Fibroblast of skin of right biceps (primary cell): ENCODE measurements at regions not wholly inside any gene's neighbourhood (a gene's known extent, or its start where the extent isn't known, plus 50 kb on each side); places are given as distances from the start of the nearest gene placed in this dataset.
"Not testable (repeated sequence)": the region's sequence is repeated elsewhere in the genome, so short reads cannot be mapped to it uniquely, and the experiment has no call there.

Experiments
- DNase-seq: peaks from one replicate; pipeline ENCODE4 v3.0.0-alpha.2; 2013

DNA sequence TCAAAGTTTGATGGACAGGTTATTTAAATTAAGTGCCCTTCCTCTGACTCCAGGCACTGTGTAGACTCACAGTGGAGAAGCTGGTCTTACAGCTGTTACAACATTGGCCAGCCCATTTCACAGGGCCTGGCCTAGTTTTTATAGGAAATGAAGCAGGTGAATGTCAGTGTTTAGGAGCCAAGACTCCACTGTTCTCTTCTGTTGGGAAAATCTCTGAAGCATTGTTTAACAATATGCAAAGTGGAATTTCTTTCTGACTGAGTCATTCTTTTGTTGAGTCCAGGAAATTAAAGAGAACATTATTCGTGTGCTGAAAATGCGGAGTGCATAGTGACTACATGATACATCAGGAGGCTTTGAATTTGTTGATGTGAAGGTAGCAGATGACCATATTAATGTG is 64.7 kb downstream of the ARRDC4 start:
- peak; percentile 41 for DNase-seq

DNA sequence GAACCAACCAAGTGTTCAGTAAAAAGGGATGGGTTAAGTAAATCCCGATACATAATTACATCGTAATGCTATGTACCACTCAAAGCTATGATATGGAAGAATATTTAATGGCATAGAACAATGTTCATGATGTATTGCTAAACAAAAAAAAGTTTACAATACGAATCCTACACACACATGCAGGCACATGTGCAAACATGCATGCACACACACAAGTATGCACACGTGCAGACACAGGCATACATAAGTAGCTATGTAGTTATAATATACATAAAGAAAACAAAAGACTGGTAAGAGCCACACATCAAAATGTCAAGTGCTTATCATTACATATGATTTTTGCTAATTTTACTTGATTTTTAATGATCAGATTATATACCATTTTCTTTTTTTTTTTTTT is 74.2 kb downstream of the ARRDC4 start:
- DNase-seq, result no peak

DNA sequence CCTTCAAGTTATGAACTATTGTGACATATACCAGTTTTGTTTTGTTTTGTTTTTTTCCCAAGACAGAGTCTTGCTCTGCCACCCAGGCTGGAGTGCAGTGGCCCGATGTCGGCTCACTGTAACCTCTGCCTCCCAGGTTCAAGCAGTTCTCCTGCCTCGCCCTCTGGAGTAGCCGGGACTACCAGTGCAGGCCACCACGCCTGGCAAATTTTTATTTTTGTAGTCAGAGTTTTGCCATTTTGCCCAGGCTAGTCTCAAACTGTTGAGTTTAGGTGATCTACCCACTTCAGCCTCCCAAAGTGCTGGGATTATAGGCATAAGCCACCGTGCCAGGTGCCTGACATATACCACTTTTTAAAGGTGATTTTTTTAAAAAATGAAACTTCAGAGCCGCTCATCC is 74.6 kb downstream of the ARRDC4 start:
- no peak for DNase-seq

DNA sequence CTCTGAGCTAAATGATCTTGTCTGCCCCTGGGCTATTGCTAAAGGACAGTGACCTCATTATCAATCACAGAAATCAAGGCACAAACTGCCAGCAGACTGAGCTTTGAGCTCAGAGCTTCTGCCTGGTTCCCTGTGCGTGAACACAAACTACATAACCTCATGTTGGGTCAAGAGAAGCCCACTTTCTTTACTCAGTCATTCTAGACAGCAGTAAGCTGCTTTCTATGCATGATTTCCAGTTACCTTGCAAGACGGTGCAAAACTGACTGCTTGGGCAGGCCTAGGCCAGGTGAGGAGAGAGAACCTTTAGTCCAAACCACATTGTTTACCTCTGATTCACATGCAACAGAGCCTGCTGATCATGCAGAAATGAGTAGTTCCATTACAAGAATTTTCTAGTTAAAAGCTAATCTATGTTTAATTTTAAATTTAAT is 75.1 kb downstream of the ARRDC4 start:
- DNase-seq, result no peak

DNA sequence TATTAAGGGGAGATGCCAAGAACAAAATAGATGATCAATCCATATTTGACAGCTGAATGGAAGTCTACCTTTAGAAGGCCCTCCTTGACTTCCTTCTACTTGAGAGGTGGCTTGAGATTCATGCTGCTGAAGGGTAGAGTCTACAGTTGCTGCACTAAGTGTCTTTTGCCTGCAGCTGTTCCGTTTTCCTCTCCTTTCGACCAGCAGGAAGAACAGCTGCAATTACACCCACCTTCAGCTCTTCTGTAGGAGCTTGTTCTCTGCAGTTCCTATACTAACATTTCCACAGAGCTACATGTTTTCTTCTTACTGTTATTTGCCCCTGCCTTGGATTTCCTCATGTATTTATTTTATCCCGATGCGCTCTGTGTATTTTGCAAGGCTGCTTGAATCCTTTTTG is 79.1 kb downstream of the ARRDC4 start:
- no peak for DNase-seq

DNA sequence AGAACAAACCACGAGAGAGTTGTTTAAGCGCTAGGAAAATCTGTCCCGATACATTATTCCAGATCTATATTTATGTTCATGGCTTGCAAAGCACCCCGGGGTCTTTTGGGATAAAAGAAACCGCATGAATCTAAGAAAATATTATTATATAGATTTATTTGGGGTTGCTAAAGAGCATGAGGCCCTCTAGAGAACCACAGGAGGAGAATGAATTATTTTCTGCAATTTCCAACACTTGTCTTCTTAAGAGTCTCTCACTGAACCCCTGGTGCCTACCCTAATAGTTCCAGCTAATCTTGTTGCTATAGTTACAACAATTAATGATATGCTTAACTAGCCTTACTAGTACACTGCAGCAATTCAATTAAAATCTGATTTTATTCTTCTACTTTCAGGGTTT is 79.6 kb downstream of the ARRDC4 start:
- DNase-seq, result no peak

DNA sequence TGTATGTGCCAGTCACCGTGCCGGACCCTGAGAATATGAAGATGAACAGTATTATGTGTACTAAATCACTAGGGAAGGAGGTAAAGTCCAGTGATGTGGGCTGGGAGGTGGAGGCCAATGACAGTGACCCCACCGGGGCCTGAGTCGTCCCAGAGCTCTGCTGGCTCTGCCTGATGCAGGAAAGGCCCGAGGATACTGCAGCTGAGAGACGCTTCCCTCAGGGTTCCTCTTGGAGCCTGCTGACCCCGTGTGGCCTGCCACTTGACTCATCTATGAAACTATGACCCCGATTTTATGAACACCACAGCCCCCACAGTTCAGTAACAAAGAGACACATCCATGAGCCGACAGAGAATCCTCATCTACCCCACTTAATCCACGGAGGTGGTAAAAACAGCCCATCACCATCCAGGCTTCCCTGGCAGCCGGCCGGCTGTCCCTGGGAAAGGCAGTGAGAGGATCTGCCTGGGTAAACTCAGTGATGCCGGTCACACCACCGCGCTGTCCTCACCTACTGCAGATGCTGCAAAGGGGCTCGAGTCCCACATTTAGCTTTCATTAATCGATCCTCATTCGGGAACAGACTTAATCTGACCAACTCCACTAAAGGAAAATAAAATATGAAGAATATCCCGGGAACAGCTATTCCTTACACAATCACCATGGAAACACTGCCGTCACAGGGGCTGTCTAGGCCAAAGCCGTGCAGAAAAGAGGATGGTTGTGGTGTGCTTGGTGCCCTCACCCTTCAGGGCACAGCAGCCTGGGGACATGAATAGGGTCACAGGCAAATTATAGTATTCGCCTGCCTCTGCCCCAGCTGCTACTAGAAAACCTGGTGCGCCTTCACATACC is 82.9 kb downstream of the ARRDC4 start:
- no peak for DNase-seq

DNA sequence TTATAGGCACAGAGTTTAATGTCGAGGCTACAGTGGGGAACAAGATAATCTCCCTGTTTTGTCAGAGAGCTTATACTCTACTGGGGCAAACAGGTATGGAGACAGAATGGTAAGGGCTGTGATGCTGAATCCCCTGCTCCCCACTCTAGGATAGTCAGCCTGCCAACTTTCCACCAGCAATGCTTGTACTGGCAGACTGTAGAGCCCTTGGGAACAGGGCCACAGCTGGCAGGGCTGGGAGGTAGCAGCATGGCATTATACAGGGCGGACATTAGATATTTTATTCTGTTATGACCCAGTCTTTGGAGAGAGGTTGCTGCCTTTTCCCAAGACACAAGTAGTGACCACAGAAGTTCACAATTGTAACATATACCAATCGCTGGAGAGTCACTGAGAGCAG is 91.2 kb downstream of the ARRDC4 start:
- DNase-seq, result no peak

DNA sequence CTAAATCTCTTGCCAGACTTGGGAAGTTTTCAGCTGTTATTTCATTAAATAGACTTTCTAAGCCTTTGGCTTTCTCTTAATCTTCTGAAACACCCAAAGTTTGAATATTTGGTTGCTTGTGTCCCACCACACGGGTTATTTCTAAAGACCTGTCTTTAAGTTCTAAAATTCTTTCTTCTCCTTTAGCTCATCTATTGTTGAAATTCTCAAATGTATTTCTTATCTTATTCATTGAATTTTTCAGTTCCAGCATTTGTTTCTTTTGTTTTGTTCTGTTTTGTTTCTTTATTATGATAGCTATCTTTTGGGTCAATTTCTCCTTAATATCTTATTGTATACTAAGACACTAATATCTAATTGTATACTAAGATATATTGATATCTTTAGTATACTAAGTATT is 97.0 kb downstream of the ARRDC4 start:
- DNase-seq, result no peak

DNA sequence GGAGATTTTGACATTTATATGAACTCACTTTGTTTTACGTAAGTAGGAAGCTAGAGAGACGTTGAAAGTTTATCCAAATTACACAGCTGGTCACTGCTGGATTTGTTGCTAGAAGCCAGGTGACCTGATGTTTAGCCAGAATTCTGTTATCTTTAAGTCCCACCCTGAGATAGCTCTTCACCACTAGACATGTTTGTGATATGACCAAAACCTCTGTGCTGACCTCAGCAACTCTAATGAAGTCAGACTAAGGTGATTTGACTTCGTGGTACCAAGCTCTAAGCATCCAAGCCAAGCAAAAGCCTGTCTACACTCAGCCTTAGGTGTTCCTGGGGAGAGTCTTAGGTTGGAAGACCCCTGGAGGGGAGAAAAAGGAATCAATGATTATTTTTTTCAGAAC is 102.4 kb downstream of the ARRDC4 start:
- no peak for DNase-seq

DNA sequence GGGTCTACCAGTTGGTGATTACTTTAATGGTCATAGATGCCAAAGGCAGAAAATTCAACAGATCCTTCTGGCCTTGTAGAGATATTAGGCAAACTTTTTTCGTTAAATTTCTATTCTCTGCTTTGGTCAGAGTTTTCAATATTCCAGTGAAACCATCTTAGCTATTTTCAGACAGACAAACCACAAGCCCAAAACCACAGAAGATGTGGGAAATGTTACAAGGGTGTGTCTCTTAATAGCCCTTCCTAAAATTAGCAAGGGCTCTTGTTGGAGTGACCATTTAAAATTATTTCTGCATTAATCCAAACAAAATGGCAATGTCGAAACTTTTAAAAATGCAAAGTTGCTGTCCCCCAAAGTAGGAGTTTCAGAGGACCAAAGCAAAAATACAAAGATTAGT is 102.8 kb downstream of the ARRDC4 start:
- peak; percentile 17 for DNase-seq

DNA sequence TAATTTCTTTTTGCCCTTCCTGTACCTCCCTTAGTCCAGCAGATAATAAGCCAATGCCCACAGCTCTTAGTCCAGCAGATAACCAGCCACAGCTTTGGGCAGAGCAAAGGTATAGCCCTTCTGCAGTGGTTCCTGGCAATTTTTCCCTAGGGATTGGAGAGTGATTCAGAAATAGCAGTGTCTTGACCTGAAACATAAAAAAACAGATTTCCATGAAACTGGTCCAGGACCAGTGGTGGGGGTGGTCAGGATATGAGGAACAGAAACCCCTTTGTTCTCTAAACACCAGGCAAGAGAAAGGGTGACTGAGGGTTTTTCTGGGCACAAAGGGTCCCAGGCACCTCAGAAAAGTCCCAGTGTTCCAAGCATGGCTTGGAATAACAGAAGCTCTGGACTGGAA is 103.4 kb downstream of the ARRDC4 start:
- DNase-seq, result no peak

DNA sequence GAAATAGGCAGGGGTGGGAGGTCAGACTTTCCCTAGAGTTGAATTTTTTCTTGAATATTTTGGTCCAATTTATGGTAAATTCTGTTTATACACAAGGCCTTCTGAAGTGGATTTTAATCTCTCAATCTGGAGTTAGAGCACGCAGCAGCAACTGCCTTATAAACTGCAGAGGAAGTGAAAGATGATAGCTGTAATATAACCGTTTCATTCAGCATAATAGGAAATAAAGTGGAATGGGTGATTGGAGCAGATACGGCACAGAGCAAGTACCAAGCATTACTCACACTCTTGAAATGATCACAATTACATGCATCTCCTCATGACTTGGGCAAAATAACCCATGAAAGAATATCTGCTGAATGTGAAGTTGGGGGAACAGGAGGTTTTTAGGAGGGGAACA is 106.8 kb downstream of the ARRDC4 start:
- DNase-seq, result peak; percentile 52

DNA sequence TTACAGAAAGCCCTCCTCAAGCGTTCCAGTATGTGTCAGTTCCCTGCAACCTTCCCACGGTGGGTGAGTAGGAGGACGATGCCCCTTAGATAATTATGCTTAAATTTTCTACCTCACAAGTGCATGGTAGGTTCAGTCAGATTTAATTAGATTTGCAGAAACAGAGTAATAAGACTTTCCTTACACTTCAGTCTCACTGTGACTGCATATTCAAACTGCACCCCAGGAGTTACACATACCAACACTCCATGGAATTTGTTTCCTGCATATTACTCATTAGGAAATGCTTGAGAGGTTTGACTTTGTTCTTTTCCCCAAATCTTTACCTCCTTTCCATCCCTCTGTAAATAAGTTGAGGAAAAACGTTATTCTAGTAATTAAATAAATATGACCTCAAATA is 108.8 kb downstream of the ARRDC4 start:
- peak; percentile 21 for DNase-seq

DNA sequence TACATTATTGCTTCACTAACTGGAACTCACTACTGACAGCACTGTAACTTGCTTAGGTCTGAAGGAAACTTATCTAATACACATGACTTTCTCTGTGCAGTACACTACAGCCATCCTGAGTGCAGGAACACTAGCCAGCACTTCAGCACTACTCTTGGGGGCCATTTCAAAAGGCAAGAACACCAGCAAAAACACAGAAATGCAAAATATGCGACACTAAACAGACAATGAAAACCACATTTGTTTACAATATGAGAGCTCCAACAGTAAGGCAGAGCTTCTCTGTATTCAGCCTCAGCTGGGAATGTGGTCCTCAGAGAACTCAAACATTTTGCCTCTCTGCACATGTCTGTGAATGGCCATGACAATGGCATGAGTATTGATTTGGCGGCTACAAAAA is 109.6 kb downstream of the ARRDC4 start:
- DNase-seq, result peak; percentile 62

DNA sequence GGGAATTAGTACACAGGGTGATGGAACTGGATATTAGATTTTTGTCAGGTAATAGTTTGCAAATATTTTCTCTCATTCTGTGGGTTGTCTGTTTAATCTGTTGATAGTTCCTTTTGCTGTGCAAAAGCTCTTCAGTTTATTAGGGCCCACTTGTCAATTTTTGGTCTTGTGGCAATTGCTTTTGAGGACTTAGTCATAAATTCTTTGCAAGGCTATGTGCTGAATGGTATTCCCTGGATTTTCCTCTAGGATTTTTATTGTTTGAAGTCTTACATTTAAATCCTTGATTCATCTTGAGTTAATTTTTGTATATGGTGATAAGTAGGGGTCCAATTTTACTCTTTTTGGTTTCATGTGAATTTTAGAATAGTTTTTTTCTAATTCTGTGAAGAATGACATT is 111.3 kb downstream of the ARRDC4 start:
- DNase-seq, result peak; percentile 40

DNA sequence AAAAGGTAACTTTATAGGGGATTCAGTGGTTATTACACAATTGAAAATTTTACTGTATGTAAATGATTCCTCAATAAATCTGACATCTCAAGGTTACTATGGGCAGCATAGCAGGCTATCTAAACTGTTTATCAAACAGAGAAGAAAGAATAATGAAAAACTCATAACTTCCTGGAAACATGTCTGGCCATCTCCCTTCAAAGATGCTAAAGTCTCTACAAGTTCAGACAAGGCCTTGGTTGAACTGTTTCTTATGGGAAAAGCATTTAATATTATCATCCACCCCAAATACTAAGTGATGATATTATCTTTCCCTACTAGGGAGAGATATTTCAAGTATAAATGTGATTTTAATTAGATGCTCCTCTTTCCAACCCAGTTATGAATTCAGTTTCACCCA is 114.9 kb downstream of the ARRDC4 start:
- DNase-seq, result no peak

DNA sequence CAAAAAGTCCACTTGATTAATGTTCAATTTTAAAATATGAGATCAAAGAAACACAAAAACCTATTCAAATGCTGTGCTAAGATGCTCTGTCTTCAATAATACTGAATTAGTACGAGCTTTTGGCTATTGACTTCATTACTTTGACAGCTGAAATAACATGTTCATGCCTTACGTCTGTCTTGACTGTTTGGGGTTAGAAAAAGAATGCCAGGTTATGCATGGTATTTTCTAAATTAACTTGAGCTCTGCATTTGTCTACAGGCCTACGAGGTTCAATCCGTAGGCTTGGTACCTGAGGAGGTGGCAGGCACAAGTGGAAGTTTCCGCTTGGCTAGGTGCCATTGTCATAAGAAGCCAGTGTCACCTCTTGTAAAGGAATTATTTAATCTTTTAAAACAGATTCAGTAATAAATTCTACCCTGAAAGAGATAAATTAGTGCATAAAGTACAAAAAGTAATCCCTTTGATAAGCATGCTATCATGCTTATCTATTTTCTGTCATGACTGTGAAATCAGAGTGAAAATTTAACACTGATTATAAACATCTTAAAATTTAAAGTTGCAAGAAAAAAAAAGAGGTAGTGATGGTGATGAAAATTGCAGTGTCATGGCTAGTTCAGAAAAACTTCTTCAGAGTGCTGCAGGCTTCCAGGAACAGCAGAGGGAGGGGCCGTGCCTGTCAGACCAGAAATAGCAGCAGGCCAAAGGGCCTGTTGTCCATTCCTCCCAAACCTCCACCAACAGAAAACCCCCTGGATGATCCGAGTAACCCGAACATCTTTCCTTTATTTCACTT is 115.7 kb downstream of the ARRDC4 start:
- DNase-seq, result no peak

DNA sequence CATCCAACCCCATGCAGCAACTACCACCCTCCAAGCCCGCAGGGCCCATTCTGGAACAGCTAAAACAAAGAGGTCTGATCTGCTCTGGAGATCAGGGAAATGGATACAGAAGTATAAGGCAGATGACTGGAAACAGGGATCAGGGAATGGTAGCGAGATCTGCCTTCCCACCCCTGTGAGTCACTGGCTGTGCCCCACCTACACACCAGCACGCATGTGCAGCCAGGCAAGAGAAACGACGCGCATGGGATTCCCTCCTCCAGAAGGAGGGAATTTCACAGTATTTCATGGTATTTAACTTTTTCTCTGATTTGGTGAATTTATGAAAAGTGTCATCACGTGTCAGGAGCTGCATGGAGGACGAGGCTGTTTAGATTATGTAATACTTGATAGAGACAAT is 116.7 kb downstream of the ARRDC4 start:
- no peak for DNase-seq

DNA sequence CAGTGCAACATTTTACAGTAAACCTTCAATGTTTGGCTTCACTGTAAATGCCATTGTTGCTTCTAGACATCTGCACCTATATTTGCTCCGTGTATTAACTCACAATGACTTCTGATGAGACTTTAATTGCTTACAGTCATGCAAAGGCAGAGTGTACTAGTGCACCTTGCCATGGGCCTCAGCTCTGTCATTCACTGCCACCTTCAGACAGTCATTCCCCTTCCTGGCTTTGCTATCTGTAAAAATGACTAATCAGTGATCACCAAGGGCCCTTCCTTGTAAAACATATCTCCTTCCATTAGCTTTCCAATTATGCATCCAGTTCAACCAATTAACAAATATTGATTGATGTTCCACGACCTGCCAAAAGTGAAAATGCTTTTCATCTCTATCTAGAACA is 120.3 kb downstream of the ARRDC4 start:
- DNase-seq, result no peak

DNA sequence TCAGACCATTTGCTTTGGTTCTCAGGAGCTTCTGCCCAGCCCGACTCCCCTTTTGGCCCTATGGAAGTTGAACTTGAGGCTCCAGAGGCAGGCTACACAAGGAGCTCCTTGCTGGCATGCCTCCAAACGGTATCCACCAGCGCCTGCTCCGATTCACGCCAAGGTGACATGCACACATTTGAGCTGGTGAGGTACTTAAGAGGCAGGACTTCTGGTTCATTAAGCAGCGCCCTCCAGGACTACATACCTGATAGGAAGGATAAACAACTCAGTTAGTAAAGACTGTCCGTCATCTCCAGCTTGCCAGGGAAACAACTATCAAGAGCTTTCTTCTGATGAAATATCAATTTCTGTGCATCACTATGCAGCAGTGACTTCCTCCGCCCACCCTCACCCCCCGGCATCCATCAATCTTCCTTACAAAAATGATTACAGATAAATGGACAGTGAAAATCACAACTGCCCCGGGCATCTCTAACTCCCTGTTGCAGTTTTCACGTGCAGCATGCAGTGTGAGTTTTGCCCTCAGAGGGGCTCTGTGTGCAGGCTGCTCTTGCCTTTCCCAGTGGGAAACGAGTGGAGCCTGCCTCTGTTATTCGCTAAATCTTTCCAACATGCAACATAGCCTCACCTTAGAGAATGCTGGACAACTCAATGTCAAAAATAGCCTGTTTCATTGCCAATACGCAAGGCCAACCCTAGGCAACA is 122.9 kb downstream of the ARRDC4 start:
- DNase-seq, result no peak

DNA sequence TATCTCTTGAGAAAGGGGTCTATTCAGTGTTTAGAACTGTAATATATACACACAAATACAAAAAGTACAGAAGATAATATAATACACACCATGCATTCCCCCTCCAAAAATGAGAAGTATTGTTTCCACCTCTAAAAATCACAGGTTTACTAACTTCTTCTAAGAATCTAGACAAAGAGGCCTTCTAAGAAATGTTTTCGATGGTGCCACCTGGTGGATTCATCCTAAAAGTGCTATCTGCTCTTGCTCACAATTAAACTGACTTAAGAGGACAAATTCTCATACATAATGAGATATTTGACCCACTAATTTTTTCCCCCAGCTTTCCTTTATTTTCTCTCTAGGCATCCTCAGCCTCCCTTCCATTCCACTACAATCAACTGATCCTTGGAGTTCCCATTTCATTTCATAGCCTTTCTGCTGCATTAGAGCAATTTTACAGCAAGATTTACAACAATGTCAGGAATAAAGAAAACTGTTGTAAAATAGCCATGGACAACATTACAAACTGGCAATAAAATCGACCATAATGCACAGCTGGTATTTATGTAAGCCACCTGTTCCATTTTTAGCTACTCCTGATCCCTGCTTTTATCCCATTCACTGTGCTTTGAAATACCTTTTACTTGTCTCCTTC is 124.6 kb downstream of the ARRDC4 start:
- DNase-seq, result peak; percentile 60

DNA sequence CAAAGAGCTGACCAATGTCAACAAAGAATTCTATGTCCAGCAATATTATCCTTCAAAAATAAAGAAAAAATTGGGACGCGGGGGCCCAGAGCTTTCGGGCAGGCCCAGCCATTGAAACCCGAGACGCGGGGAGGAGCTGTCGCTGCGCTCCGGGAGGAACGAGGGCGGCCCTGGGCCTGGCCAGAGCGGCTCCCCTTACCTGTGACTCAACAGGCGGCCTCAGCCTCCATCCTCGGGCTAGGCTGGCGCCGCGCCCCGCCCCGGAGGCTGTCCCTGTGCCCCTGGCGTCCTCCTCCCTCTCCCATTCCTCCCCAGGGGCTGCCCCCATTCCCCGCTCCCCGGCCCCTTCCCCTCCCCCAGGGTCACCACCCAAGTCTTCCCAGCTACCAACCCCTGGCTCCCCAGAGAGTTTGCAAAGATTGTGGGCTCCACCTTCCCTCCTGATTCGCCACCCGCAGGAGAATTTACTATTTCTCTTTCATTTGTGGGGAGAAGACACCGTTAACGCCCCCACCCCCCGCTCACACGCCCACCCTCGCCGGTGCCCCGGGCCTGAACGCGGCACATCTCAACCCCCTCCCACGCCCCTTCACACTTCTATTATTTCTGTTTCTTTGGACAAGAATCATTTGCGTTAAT is 127.9 kb downstream of the ARRDC4 start:
- not testable (repeated sequence) for DNase-seq
